GM19467 (cell line): ENCODE measurements at regions not wholly inside any gene's neighbourhood (a gene's known extent, or its start where the extent isn't known, plus 50 kb on each side); places are given as distances from the start of the nearest gene placed in this dataset.
"Not testable (repeated sequence)": the region's sequence is repeated elsewhere in the genome, so short reads cannot be mapped to it uniquely, and the experiment has no call there.

Source experiments
- ATAC-seq: cut with Tn5 transposase; IDR thresholded peaks from one replicate; pipeline ENCODE4 v1.9.1; 2021; ENCODE audit warnings: mild to moderate bottlenecking, moderate library complexity; ENCODE audit not compliant: unreplicated experiment

- ATAC-seq: no peak
Measured at GRCh38 chr2:145801210-145801609, 1281.3 kb upstream of the ZEB2 start.

- no peak for ATAC-seq
Measured at GRCh38 chr2:145800151-145801091, 1280.5 kb upstream of the ZEB2 start.

- ATAC-seq: no peak
Measured at GRCh38 chr2:145799595-145800108, 1279.7 kb upstream of the ZEB2 start.

GRCh38 chr2:145798419-145798818 lies 1278.5 kb upstream of the ZEB2 start:
- ATAC-seq: no peak

- no peak for ATAC-seq
Measured at GRCh38 chr2:145797692-145798091, 1277.8 kb upstream of the ZEB2 start.

GRCh38 chr2:145792745-145793144 lies 1272.8 kb upstream of the ZEB2 start:
- ATAC-seq: no peak

GRCh38 chr2:145789636-145790035 lies 1269.7 kb upstream of the ZEB2 start:
- ATAC-seq: no peak

GRCh38 chr2:145787597-145788361 lies 1267.9 kb upstream of the ZEB2 start:
- ATAC-seq: not testable (repeated sequence)

- ATAC-seq: not testable (repeated sequence)
Measured at GRCh38 chr2:145782607-145783006, 1262.7 kb upstream of the ZEB2 start.

GRCh38 chr2:145777914-145778313 lies 1258.0 kb upstream of the ZEB2 start:
- no peak for ATAC-seq

GRCh38 chr2:145777297-145777696 lies 1257.4 kb upstream of the ZEB2 start:
- no peak for ATAC-seq

GRCh38 chr2:145775591-145775990 lies 1255.7 kb upstream of the ZEB2 start:
- no peak for ATAC-seq

GRCh38 chr2:145771525-145771924 lies 1251.6 kb upstream of the ZEB2 start:
- ATAC-seq: peak; percentile 100

GRCh38 chr2:145769011-145769716 lies 1249.2 kb upstream of the ZEB2 start:
- no peak for ATAC-seq

- ATAC-seq: no peak
Measured at GRCh38 chr2:145765874-145766273, 1246.0 kb upstream of the ZEB2 start.

- no peak for ATAC-seq
Measured at GRCh38 chr2:145764631-145765030, 1244.7 kb upstream of the ZEB2 start.

GRCh38 chr2:145760781-145761649 lies 1241.1 kb upstream of the ZEB2 start:
- no peak for ATAC-seq

- ATAC-seq: no peak
Measured at GRCh38 chr2:145759228-145759915, 1239.5 kb upstream of the ZEB2 start.

GRCh38 chr2:145757503-145758246 lies 1237.8 kb upstream of the ZEB2 start:
- ATAC-seq: no peak
